GM19238 (cell line): ENCODE measurements at regions not wholly inside any gene's neighbourhood (a gene's known extent, or its start where the extent isn't known, plus 50 kb on each side); places are given as distances from the start of the nearest gene placed in this dataset.

ENCODE experiments used
- DNase-seq: peaks from one replicate; pipeline ENCODE4 v3.0.0; 2011; ENCODE audit warnings: low spot score; ENCODE audit not compliant: insufficient read length

DNA sequence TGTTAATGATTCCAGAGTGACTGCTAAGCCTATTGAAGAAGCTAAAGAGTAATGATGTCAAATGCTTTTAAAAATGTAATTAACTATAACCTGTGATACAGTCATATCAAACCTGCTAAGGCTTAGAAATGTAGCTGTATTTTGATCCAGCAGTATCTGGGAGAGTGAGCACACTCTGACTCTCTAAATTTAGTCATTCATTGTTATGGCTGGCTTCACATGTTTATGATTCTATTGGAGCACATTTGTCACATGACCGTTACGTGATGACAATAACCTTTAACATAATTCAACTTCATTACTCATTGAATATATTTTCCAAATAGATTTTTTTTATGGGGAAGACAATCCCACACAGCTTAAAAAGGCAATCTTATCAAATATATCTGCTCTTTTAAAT lies 587.1 kb downstream of the LMO4 start:
- no peak for DNase-seq

GRCh38 chr1:87916965-87917364 lies 588.3 kb downstream of the LMO4 start:
- DNase-seq = no peak

DNA sequence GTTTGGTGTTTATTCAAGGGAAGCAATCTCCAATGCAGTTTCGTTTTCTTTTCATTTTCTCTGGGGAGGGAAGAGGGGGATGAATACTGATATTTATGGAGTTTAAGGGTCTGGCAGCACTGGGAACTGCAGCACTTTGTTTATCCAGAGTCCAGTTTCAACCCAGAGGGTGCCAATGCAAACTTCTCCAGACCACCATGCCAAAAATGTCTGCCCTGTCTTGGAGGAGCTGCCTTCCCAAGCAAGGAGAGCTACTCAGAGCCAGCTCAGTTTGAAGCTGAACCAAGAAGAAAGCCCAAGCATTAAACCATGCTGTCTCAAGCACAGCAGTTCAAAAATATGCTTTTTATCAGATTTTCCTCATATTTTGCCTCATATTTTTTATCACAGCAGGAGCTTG lies 589.7 kb downstream of the LMO4 start:
- no peak for DNase-seq

DNA sequence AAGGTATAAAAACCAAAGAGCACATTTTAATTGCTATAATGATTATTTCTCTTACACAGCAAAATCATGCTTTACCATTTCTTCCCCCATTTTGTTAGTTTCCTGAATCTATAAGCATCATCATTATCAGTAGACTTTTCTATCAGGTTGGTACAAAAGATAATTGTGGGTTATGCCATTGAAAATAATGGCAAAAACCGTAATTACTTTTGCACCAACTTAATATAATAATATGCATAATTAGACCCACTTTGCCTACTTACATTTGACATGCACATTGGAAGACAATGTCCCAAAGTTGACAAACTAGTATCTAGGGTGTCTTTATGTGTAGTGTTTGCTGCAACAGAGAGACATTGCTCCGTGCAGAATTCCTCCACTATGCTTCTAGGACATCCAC lies 594.2 kb downstream of the LMO4 start:
- DNase-seq = no peak

- DNase-seq = no peak
These were observed 597.6 kb downstream of the LMO4 start for GRCh38 chr1:87926131-87926830.

DNA sequence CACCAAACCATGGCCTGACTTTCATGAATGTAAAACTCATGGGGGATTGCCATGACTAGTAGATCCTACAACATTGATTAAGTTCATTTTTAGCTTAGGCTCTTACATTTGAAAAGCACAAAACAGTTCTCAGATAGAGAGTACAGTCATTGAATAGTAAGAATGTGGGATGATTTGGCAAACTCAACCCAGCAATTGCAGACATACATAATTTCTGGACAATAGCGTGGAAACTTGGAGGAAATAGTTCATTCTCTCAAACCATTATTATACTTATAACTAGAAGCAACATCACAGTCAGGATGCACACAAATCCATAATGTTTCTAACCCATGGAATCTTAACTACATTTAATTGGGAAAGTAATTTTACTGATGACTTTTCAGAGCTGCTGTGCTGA lies 598.2 kb downstream of the LMO4 start:
- DNase-seq = no peak

GRCh38 chr1:87927391-87928280 lies 599.0 kb downstream of the LMO4 start:
- DNase-seq = no peak

DNA sequence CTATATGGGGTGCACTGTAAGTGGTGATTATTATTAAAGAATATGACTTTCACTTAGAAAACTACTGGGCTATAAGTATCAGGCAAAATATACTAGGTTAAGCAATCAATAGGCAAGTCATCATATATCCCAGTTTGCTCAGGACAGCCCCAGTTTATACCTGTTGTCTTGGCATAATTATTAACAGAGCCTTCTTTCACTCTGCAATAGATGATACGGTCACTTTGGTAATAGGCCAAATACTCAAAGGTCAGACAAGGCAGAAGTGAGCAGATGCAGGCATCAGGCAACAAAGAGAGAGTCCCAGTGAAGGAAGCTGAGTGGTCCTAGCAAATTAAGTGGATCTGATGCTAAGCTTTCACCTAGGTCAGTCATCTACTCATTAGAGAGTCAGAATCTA lies 599.9 kb downstream of the LMO4 start:
- no peak for DNase-seq

DNA sequence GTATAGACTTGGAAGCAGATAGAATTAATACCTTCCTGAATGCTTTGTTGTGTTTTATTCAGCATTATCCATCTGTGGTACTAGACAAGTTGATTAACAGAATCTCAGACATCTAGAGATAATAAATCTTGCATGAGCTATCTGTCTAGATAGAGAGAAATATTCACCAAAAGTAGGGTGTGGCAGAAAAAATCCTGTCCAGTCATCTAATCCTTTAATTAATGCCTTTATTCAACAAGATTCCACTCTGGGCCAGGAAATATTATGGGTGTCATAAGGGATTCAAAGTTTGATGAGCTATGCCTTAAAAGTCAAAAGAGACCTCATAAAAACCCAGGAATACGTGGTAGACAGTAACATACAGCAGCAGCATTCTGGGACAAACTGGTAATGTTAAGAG lies 601.2 kb downstream of the LMO4 start:
- no peak for DNase-seq

GRCh38 chr1:87930796-87931195 lies 602.1 kb downstream of the LMO4 start:
- no peak for DNase-seq

DNA sequence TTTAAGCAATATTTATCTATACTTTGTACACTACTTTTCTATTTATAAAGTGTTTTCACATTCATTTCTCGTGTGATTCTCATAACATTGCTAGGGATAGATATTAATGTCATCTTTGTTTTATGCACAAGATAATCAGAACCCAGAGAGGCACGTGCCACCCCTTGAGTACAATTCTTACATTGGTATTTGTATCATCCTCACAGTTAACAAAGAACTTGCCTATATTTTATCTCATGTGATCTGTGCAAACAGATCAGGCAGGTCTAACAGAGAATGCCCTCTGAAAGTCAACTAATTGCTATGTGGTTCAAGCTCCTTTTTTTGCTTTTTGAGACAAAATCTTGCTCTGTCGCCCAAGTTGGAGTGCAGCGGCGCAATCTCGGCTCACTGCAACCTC lies 604.5 kb downstream of the LMO4 start:
- no peak for DNase-seq

DNA sequence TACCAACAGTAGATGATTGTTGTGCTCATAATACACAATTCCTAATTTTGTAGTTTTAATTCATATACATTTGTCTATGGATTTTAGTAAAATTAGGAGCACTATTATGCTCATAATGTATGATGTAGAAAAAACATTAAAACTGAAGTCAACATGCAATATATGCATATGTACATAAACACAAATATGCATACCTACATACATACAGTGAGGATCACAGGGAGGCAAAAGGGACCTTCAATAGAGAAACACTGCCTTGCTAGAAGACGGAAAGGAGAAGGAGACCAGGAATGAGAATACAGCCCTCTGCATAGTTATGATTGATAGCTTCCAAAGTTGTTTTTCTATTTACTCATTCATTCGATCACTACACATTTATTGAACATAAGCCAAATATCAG lies 606.5 kb downstream of the LMO4 start:
- no peak for DNase-seq

DNA sequence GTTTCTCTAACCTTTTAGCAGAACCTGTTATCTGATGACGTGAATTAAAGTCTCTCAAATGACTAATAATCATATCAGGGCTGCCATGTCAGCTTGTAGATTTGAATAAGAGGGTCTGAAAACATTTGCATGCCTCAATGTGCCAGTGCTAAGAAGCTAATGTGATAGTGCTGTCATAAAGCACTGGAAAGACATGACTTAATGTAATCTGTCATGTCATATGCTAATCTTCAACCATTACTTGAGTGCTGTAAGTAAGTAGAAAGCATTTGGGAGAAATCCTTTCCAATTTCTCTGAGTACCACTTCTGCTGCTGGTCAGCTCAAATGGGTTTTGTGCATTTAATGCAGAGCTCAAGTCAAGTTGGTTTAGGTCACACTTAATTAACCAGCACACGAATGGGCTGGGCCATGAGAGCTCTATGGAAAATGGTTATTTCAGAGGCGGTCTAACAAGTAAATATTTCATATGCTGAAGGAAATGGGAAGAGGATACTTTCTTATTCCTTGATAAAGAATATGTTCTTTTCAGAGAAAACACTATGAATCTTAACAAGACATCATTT lies 609.2 kb downstream of the LMO4 start:
- no peak for DNase-seq

- no peak for DNase-seq
These were observed 610.0 kb downstream of the LMO4 start for GRCh38 chr1:87938631-87939030.

DNA sequence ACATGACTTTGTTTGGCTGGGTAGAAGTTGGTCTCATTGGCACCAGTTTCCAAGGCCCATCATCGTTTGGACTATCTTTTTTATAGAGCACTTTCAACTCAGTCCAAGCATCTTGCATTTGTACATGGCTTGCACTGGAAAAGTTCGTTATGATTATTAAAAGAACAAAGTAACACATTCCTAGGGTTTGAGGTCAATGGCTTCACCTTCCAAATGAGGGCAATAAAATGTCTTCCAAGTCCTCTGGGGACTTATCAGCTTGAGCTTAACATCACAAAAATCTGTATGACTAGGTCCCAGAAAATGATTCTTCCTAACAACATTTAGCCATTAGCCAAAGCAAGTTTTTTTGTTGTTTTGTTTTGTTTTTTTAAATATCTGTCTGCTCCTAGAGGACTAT lies 610.8 kb downstream of the LMO4 start:
- no peak for DNase-seq

- DNase-seq = no peak
These were observed 611.7 kb downstream of the LMO4 start for GRCh38 chr1:87940421-87940820.

DNA sequence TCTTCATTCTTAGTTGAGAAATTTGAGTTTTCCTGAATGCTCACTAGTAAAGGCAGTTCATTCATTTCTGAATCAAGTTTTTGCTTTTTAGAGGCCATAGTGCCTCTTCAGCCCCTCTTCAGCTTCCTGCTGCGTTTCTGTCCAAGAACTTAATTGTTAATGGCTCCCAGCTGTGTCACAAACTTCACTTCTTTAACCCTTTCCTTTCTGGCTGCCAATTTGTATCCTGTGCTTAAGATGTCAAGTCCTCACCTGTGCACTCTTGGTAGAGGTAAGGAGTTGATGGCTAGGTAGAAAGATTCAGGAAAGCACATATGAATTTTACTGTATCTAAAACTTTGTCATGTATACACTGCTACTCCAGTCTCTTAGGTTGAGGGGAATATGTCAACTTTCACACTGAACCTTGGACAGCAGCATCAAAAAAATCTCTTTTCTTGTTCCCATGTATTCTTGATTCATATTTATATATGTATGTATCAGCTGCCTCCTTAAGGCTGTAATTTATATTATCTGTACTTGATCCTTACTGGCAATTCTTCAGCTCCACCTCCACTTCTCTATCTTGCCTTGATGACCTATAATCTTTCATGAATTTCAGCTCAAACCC lies 612.8 kb downstream of the LMO4 start:
- DNase-seq = no peak

DNA sequence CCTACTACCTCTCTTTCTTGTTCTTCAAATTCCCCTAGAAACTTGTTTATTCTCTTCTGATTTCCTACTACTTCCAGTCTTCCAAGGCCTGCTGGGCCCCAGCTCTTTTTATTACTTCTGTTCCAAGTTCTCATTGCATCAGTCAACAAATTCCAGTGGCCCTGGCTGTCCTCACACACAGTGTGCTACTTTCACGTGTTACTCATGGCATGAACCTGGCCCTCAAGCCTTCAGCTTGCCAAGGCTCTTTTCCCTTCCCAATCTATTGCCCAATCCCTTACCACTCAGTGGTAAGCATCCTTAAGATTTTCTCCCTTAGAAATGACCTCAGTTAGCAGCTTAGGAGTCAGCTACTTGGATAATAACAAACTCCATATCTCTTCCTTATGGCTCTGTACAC lies 613.5 kb downstream of the LMO4 start:
- DNase-seq = no peak

- DNase-seq = no peak
These were observed 621.0 kb downstream of the LMO4 start for GRCh38 chr1:87949711-87950110.

DNA sequence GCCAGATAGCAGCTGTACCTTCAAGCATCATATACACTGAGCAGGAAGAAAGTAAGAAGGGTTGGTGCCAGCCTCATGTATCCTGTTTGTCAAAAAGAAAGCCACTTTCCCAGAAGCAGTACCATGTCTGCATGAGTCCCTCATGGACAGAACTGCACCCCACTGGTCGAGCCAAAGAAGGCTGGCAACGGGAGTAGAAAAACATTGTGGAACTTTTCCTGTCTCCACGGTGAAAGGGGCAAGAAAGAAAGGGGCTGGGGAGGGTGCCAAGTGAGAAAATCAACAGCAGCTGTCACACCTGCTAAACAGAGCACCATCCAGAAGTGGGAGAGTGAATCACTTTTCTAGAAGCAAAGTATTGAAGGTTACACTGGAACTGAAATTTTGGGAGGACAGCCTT lies 621.7 kb downstream of the LMO4 start:
- DNase-seq = no peak

GRCh38 chr1:87951409-87951808 lies 622.7 kb downstream of the LMO4 start:
- DNase-seq = no peak

- no peak for DNase-seq
These were observed 623.2 kb downstream of the LMO4 start for GRCh38 chr1:87951852-87952251.
